ENCODE measurements at regions not wholly inside any gene's neighbourhood (a gene's known extent, or its start where the extent isn't known, plus 50 kb on each side); places are given as distances from the start of the nearest gene placed in this dataset.

DNA sequence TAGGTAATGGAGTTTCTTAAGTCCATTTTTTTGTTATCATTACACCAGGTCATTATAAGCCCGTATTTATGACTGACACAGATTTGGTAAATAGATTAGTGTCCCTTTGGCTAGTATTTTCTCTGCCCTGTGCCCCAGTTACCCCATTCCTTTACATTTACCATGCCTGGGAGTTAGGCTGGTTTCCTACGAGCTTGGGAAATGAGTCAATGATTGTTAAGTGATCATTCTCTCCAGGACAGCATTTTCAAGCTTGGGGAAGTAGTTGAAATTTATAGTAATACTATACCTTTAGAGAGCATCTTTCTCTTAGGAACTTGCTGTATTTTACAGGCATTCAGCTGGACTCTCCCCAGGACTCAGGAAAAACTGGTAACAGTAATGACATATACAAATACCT, 573.1 kb downstream of the TLE4 start:
- Histone ChIP-seq H3K36me3 (no peaks in the 10 kb centered on the region), H3K4me3 (no peak overlapping the region), H3K27ac (no peak overlapping the region), H3K27me3 (no peaks in the 10 kb centered on the region), H3K9me3 (no peaks in the 10 kb centered on the region), H3K4me1 (no peaks in the 10 kb centered on the region)
- intact Hi-C loops (cut with DNase I) = no loop called here
- TF ChIP-seq, protein P1, sequence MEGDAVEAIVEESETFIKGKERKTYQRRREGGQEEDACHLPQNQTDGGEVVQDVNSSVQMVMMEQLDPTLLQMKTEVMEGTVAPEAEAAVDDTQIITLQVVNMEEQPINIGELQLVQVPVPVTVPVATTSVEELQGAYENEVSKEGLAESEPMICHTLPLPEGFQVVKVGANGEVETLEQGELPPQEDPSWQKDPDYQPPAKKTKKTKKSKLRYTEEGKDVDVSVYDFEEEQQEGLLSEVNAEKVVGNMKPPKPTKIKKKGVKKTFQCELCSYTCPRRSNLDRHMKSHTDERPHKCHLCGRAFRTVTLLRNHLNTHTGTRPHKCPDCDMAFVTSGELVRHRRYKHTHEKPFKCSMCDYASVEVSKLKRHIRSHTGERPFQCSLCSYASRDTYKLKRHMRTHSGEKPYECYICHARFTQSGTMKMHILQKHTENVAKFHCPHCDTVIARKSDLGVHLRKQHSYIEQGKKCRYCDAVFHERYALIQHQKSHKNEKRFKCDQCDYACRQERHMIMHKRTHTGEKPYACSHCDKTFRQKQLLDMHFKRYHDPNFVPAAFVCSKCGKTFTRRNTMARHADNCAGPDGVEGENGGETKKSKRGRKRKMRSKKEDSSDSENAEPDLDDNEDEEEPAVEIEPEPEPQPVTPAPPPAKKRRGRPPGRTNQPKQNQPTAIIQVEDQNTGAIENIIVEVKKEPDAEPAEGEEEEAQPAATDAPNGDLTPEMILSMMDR (IDR thresholded peaks at IDR 0.05) = no peak
- TF ChIP-seq POLR2AphosphoS5 (IDR thresholded peaks at IDR 0.05; ENCODE audit: insufficient read depth in 1 of 2, low read depth in 1 of 2) (no peak), POLR2A (IDR thresholded peaks at IDR 0.05) (no peak)
- no peak for DNase-seq (ENCODE audit: extremely low spot score in 2 of 2)

DNA sequence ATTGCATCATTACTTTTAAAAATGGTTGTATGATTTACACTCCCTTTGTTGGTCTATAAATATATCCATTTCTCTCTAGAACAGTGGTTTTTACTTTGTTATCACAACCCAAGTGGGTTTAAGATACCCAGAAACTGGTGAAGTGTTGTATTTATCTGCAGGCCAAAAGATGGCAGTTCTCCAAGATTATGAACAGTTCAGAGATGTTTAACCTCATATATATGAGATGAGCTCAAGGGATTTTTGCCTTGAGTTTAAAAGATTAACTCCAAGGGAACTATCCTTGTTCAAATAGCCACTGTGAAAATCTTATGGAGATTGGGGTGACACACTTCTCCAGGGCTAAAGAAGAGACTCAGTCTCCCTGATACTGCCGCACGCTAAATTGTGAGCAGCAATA, 572.6 kb downstream of the TLE4 start:
- no peaks in the 10 kb centered on the region for H3K36me3 ChIP-seq
- intact Hi-C loops (cut with DNase I) = no loop called here
- H3K4me3 ChIP-seq = no peak overlapping the region
- no peak for DNase-seq (ENCODE audit: extremely low spot score in 2 of 2)
- no peak for TF ChIP-seq POLR2AphosphoS5 (IDR thresholded peaks at IDR 0.05; ENCODE audit: insufficient read depth in 1 of 2, low read depth in 1 of 2)
- TF ChIP-seq POLR2A (IDR thresholded peaks at IDR 0.05) = no peak
- TF ChIP-seq, protein P1 (IDR thresholded peaks at IDR 0.05) = no peak
- H3K4me1 ChIP-seq = no peaks in the 10 kb centered on the region
- no peak overlapping the region for H3K27ac ChIP-seq
- no peaks in the 10 kb centered on the region for H3K27me3 ChIP-seq
- H3K9me3 ChIP-seq = no peaks in the 10 kb centered on the region

DNA sequence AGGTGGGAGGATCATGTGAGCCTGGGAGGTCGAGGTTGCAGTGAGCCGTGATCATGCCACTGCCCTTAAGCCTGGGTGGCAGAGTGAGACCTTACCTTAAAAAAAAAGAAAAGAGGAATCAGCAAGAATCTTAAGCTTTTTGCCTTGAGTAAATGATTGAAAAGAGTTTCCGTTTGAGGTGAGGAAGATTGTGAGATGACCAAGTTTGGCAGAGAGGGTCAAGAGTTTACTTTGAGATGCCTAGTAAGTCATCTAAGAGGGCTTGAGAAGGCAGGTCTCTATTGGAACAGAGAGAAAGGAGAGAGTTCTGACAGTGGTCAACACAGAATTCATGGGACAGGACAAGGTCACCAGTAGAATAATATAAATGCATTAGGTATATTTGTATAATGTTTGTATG, 572.1 kb downstream of the TLE4 start:
- H3K27me3 ChIP-seq = no peaks in the 10 kb centered on the region
- no peak for DNase-seq (ENCODE audit: extremely low spot score in 2 of 2)
- intact Hi-C loops (cut with DNase I) = no loop called here
- no peak for TF ChIP-seq POLR2AphosphoS5 (IDR thresholded peaks at IDR 0.05; ENCODE audit: insufficient read depth in 1 of 2, low read depth in 1 of 2)
- no peak for TF ChIP-seq POLR2A (IDR thresholded peaks at IDR 0.05)
- TF ChIP-seq, protein P1 (IDR thresholded peaks at IDR 0.05) = no peak
- no peaks in the 10 kb centered on the region for H3K9me3 ChIP-seq
- no peaks in the 10 kb centered on the region for H3K4me1 ChIP-seq
- no peaks in the 10 kb centered on the region for H3K36me3 ChIP-seq
- no peak overlapping the region for H3K4me3 ChIP-seq
- H3K27ac ChIP-seq = no peak overlapping the region

DNA sequence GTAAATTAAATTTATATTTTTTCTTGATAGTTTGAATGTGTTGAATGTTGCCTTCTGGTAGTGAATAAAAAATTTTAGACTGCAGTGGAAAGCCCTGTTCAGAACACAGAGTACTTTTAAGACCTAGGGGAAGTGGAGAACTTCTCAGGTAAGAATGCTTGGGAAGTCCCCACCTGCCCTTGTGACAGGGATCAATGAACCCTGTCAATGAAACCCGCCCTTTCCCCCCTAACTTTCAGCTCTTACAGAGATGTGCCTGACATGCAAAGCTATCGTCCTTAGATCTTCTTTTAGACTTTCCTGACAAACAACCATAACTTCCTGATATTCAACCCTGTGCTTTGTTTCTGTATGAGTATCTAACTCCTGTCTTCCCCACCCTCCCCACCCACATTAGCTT, 562.7 kb downstream of the TLE4 start:
- no peak overlapping the region for H3K27ac ChIP-seq

DNA sequence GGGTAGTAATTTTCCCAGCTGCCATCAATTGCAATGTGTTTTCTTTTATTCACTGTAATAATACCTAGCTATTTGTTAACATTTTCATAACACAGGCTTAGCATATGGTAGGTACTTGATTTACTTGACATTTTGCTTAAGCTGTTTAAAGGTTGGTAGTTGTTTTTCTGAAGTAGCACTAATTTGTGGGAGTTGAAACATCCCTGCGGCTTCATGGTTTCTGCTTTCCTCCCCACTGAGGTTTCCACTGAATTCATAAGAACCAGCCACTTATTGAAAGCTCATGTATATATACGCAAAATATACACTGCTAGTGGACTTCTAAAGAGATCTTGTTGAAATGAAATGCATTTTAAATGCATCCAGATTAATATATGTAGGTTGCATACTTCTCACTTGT, 559.9 kb downstream of the TLE4 start:
- Histone ChIP-seq H3K36me3 (no peaks in the 10 kb centered on the region), H3K4me1 (no peaks in the 10 kb centered on the region), H3K9me3 (no peaks in the 10 kb centered on the region), H3K4me3 (no peak overlapping the region), H3K27ac (no peak overlapping the region), H3K27me3 (no peaks in the 10 kb centered on the region)
- intact Hi-C loops (cut with DNase I) = no loop called here
- DNase-seq (ENCODE audit: extremely low spot score in 2 of 2) = no peak
- TF ChIP-seq POLR2A (IDR thresholded peaks at IDR 0.05) = no peak
- TF ChIP-seq, protein P1 (IDR thresholded peaks at IDR 0.05) = no peak
- TF ChIP-seq POLR2AphosphoS5 (IDR thresholded peaks at IDR 0.05; ENCODE audit: insufficient read depth in 1 of 2, low read depth in 1 of 2) = no peak

More for the DNA sequence above, 562.7 kb downstream of the TLE4 start:
- H3K9me3 ChIP-seq = no peaks in the 10 kb centered on the region
- TF ChIP-seq POLR2A (IDR thresholded peaks at IDR 0.05) = no peak
- TF ChIP-seq POLR2AphosphoS5 (IDR thresholded peaks at IDR 0.05; ENCODE audit: insufficient read depth in 1 of 2, low read depth in 1 of 2) = no peak
- TF ChIP-seq, protein P1 (IDR thresholded peaks at IDR 0.05) = no peak
- H3K4me3 ChIP-seq = no peak overlapping the region
- H3K4me1 ChIP-seq = no peaks in the 10 kb centered on the region
- DNase-seq (ENCODE audit: extremely low spot score in 2 of 2) = no peak
- no peaks in the 10 kb centered on the region for H3K27me3 ChIP-seq
- intact Hi-C loops (cut with DNase I) = no loop called here
- H3K36me3 ChIP-seq = no peaks in the 10 kb centered on the region

Data from vagina (tissue), 2 donors.